T-cell (primary cell): ENCODE measurements at regions not wholly inside any gene's neighbourhood (a gene's known extent, or its start where the extent isn't known, plus 50 kb on each side); places are given as distances from the start of the nearest gene placed in this dataset.
A peak's percentile ranks its signal among the peaks of the same experiment; 100 is the strongest.

Experiments
- ATAC-seq, 4 experiments: fragments of 200-7000 bp in 3 of 4; fragments of 150-1000 bp in 1 of 4; cut with Tn5 transposase; replicated peaks in 1 of 4; 1 replicate in 3 of 4; 2 replicates in 1 of 4; pipeline ENCODE4 v1.10.0; 2021; ENCODE audit warnings: moderate library complexity in 3 of 4, mild to moderate bottlenecking in 2 of 4, moderate number of reproducible peaks in 1 of 4
- CTCF ChIA-PET, 2 donors: fragments of 300-600 bp; sonication (Branson Sonifier 250); formaldehyde crosslinking; loops; one replicate each; lab custom pipeline; 2022; ENCODE audit warnings: antibody characterized with exemption in 2 of 2; lab: Charles Lee
- POLR2A ChIA-PET, 2 donors: fragments of 300-600 bp; sonication (Branson Sonifier 250); formaldehyde crosslinking; loops; one replicate each; lab custom pipeline; 2022; ENCODE audit warnings: antibody characterized with exemption in 2 of 2; lab: Charles Lee
- DNase-seq, 35 experiments: peaks; one replicate each; pipeline versions ENCODE4 v3.0.0 to v3.0.0-alpha.2; 2013 to 2023
- H3K27ac ChIP-seq: one replicate; pipeline ENCODE4 v1.5.1; 2013; ENCODE audit warnings: low read length
- H3K27me3 ChIP-seq, 2 experiments: replicated peaks in 1 of 2; 1 replicate in 1 of 2; 2 replicates in 1 of 2; pipeline versions ENCODE4 v1.6.1 to v1.7.0; 2013; ENCODE audit warnings: low read length in 1 of 2, mixed read lengths in 1 of 2; ENCODE audit not compliant: control insufficient read depth in 2 of 2, insufficient read depth in 2 of 2; ENCODE audit errors: extremely low read depth in 1 of 2
- H3K36me3 ChIP-seq, 2 donors: 1 replicate in 1 of 2; 2 replicates in 1 of 2; pipeline versions ENCODE4 v1.6.1 to v1.7.0; 2013; ENCODE audit warnings: low read length in 1 of 2; ENCODE audit not compliant: control insufficient read depth in 2 of 2, insufficient read depth in 1 of 2; ENCODE audit errors: extremely low read depth in 1 of 2
- H3K4me1 ChIP-seq, 2 experiments: 1 replicate in 1 of 2; 2 replicates in 1 of 2; pipeline versions ENCODE4 v1.6.1 to v1.7.0; 2013; ENCODE audit warnings: low read length in 2 of 2, mixed read lengths in 1 of 2; ENCODE audit not compliant: insufficient read depth in 2 of 2, control insufficient read depth in 1 of 2; ENCODE audit errors: extremely low read depth in 1 of 2
- H3K4me3 ChIP-seq, 2 donors: 1 replicate in 1 of 2; 2 replicates in 1 of 2; pipeline versions ENCODE4 v1.5.1 to v1.7.0; 2013; ENCODE audit warnings: mild to moderate bottlenecking in 2 of 2, low read length in 1 of 2, moderate library complexity in 1 of 2; ENCODE audit not compliant: control insufficient read depth in 1 of 2; ENCODE audit errors: extremely low read depth in 1 of 2
- H3K9me3 ChIP-seq: 2 replicates; pipeline ENCODE4 v1.7.0; 2013
- H3K27ac Mint-ChIP-seq, 2 donors: one replicate each; pipeline ENCODE4 v1.8.0; 2020 to 2021; ENCODE audit warnings: mild to moderate bottlenecking in 2 of 2, mixed read lengths in 2 of 2
- H3K27me3 Mint-ChIP-seq, 2 donors: one replicate each; pipeline ENCODE4 v1.8.0; 2021 to 2022; ENCODE audit warnings: mixed read lengths in 2 of 2
- H3K36me3 Mint-ChIP-seq: one replicate; pipeline ENCODE4 v1.8.0; 2021; ENCODE audit warnings: mixed read lengths
- H3K4me1 Mint-ChIP-seq, 3 donors: one replicate each; pipeline ENCODE4 v1.8.0; 2020 to 2022; ENCODE audit warnings: mixed read lengths in 3 of 3, mild to moderate bottlenecking in 1 of 3
- H3K4me3 Mint-ChIP-seq, 3 donors: one replicate each; pipeline ENCODE4 v1.8.0; 2020 to 2022; ENCODE audit warnings: mild to moderate bottlenecking in 3 of 3, mixed read lengths in 3 of 3, moderate library complexity in 3 of 3
- H3K9me3 Mint-ChIP-seq, 3 donors: one replicate each; pipeline ENCODE4 v1.8.0; 2020 to 2022; ENCODE audit warnings: mixed read lengths in 3 of 3
- WGBS: methylation state at CpG from one replicate; pipeline ENCODE4 v1.1.5; 2013; ENCODE audit warnings: missing lambda C conversion rate; ENCODE audit not compliant: insufficient coverage; 5-methylcytosine and 5-hydroxymethylcytosine counted together

GRCh38 chr6:166008441-166009369 lies 158.9 kb downstream of the TBXT start:
- ATAC-seq = no peak
- no peaks in the 10 kb centered on the region for H3K36me3 ChIP-seq
- ChIA-PET POLR2A (no interaction called here), CTCF (no interaction called here)
- H3K27me3 Mint-ChIP-seq = peaks cover 62 to 65% of the 10 kb centered on the region in 2 donors
- H3K27ac Mint-ChIP-seq = no peak overlapping the region
- H3K4me1 Mint-ChIP-seq = peaks cover 6 to 9% (median 8%) of the 10 kb centered on the region in 3 donors
- H3K4me1 ChIP-seq = no peaks in the 10 kb centered on the region
- H3K9me3 Mint-ChIP-seq = no peaks in the 10 kb centered on the region
- H3K27me3 ChIP-seq = peaks cover 17 to 59% of the 10 kb centered on the region in 2 experiments
- no peak overlapping the region for H3K27ac ChIP-seq
- peak overlapping the region in 1 of 2 donors; percentile 35 for H3K4me3 ChIP-seq
- WGBS = 8% methylated on average over 59 of the region's 68 CpGs
- DNase-seq = no peak
- no peaks in the 10 kb centered on the region for H3K9me3 ChIP-seq
- H3K4me3 Mint-ChIP-seq = no peak overlapping the region
- H3K36me3 Mint-ChIP-seq = no peaks in the 10 kb centered on the region

- peaks cover 66 to 70% of the 10 kb centered on the region in 2 donors for H3K27me3 Mint-ChIP-seq
These were observed 160.0 kb downstream of the TBXT start for GRCh38 chr6:166007349-166008263.

DNA sequence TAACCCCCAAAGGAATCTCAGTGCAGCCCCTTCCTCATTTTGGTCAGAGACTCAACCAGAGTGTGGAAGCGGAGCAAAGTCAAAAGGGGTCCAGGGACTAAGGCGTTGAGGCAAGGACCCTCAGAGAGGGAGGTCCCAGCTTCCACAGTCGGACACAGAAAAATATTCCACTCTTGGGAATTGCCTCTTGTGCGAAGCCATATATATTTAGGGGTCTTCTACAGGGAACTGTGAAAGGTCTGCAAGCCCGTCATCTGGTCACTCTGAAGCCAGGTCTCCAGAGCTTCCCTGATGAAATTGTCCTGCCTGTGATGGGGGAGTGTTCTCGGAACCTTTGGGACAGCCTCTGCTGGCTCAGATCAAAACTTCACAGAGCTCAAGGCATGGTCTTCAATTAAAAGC lies 160.8 kb downstream of the TBXT start:
- Mint-ChIP-seq H3K27ac (no peak overlapping the region), H3K4me3 (no peak overlapping the region), H3K27me3 (peaks cover 61 to 67% of the 10 kb centered on the region in 2 donors), H3K36me3 (no peaks in the 10 kb centered on the region), H3K9me3 (no peaks in the 10 kb centered on the region), H3K4me1 (peaks cover 6 to 9% (median 8%) of the 10 kb centered on the region in 3 donors)
- DNase-seq (no peak), ATAC-seq (no peak)
- no peaks in the 10 kb centered on the region for H3K36me3 ChIP-seq
- H3K4me3 ChIP-seq = no peak overlapping the region
- H3K27me3 ChIP-seq = peaks cover 15 to 60% of the 10 kb centered on the region in 2 experiments
- POLR2A ChIA-PET = no interaction called here
- H3K9me3 ChIP-seq = no peaks in the 10 kb centered on the region
- H3K4me1 ChIP-seq = no peaks in the 10 kb centered on the region
- CTCF ChIA-PET = no interaction called here
- 28% methylated on average over 4 of the region's 6 CpGs for WGBS
- H3K27ac ChIP-seq = no peak overlapping the region

More at GRCh38 chr6:166007349-166008263, 160.0 kb downstream of the TBXT start:
- no peak for DNase-seq
- ATAC-seq = no peak
- no peak overlapping the region for H3K27ac ChIP-seq
- no peaks in the 10 kb centered on the region for H3K9me3 ChIP-seq
- CTCF ChIA-PET = no interaction called here
- H3K4me1 Mint-ChIP-seq = peaks cover 6 to 9% (median 8%) of the 10 kb centered on the region in 3 donors
- POLR2A ChIA-PET = no interaction called here
- no peaks in the 10 kb centered on the region for H3K9me3 Mint-ChIP-seq
- H3K4me3 Mint-ChIP-seq = no peak overlapping the region
- no peak overlapping the region for H3K4me3 ChIP-seq
- H3K36me3 Mint-ChIP-seq = no peaks in the 10 kb centered on the region
- WGBS = 0% methylated on average over 7 of the region's 18 CpGs
- H3K36me3 ChIP-seq = no peaks in the 10 kb centered on the region
- no peak overlapping the region for H3K27ac Mint-ChIP-seq
- no peaks in the 10 kb centered on the region for H3K4me1 ChIP-seq
- peaks cover 17 to 62% of the 10 kb centered on the region in 2 experiments for H3K27me3 ChIP-seq

DNA sequence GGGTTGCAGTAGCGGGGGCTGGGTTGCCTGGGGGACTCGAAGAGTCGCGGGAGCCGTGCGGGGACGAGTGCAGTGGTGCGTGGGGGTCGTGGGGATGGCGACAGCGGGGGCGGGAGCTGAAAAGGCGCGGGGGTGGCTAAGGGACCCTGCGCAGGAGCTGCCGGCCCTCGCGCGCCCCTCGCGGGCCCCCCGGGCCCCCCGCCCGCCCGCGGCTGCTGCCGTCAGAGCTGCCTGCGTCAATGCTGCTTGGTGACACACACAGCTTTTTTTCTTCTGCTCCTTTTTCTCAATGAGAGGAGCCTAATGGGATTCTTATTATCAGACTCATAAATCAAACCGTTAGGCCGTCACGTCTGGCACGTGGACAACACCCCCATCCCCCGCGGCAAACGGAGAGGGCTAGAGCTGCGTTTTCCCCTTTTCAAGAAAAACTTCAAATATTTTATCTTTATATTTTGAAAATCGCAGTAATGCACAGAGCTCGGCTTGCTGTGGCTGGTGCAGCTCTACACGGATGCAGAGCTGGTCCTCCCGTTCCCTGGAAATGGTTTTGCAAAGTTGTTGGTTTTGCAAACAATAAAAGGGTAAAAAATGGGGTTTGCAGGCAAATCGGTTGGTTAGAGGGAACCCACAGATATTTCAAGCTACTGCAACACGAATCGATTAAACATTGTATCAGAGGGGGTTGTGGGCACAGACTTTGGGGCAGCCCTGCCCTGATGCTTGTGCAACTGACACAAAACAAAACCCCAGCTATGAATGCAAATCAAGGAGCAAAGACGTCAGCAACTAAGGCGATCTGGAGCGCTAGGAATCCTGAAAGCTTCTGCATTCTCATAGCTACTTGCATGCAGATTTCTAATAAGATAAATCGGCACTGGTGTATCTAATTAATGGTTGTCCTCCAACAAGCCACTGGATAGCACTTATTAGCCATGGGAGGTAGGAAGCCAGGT lies 161.4 kb downstream of the TBXT start:
- peak overlapping the region in 1 of 2 donors; percentile 53 for H3K4me3 ChIP-seq
- WGBS = 1% methylated on average over 24 of the region's 47 CpGs
- no peaks in the 10 kb centered on the region for H3K9me3 ChIP-seq
- Mint-ChIP-seq H3K4me3 (no peak overlapping the region), H3K9me3 (no peaks in the 10 kb centered on the region), H3K27ac (no peak overlapping the region), H3K4me1 (peaks cover 6 to 9% (median 8%) of the 10 kb centered on the region in 3 donors), H3K36me3 (no peaks in the 10 kb centered on the region), H3K27me3 (peaks cover 62 to 68% of the 10 kb centered on the region in 2 donors)
- no peaks in the 10 kb centered on the region for H3K36me3 ChIP-seq
- DNase-seq (no peak), ATAC-seq (no peak)
- CTCF ChIA-PET = no interaction called here
- no peaks in the 10 kb centered on the region for H3K4me1 ChIP-seq
- POLR2A ChIA-PET = no interaction called here
- H3K27me3 ChIP-seq = peaks cover 15 to 60% of the 10 kb centered on the region in 2 experiments
- H3K27ac ChIP-seq = no peak overlapping the region

DNA sequence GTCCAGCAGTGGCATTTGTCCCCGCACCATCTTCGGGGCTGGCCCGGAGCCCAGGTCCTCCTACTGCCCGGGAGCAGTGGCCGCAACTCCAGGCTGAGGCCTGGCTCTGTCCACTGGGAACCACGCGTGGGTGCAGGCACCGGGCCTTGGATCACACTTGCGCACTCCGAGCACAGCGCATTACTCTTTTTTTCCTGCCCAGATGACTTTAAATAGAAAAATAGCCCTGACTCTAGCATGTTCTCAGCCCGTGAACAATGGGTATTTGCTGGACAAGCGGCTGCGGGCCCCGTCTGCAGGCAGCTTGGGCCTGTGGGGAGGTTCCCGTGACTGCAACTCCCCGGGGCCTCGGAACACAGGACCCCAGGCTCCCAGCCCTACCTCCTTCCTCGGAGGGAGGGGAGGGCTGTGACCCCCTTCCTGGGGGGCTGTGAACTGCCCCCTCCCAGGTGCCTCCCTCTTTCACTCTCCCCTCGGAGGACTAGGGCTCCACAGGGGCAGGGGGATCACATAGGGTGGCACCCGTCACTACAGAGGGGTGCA lies 162.2 kb downstream of the TBXT start:
- Histone ChIP-seq H3K9me3 (no peaks in the 10 kb centered on the region), H3K36me3 (no peaks in the 10 kb centered on the region), H3K27me3 (peaks cover 13 to 57% of the 10 kb centered on the region in 2 experiments), H3K4me3 (no peak overlapping the region), H3K4me1 (no peaks in the 10 kb centered on the region), H3K27ac (no peak overlapping the region)
- Mint-ChIP-seq H3K27me3 (peaks cover 58 to 66% of the 10 kb centered on the region in 2 donors), H3K9me3 (no peaks in the 10 kb centered on the region), H3K4me1 (peaks cover 6 to 9% (median 8%) of the 10 kb centered on the region in 3 donors), H3K4me3 (no peak overlapping the region), H3K27ac (no peak overlapping the region), H3K36me3 (no peaks in the 10 kb centered on the region)
- ATAC-seq (no peak), DNase-seq (no peak)
- WGBS = 50% methylated on average over 13 of the region's 21 CpGs
- ChIA-PET CTCF (no interaction called here), POLR2A (no interaction called here)
